ENCODE measurements at regions not wholly inside any gene's neighbourhood (a gene's known extent, or its start where the extent isn't known, plus 50 kb on each side); places are given as distances from the start of the nearest gene placed in this dataset.

GRCh38 chr2:9077691-9078090 is 74.2 kb upstream of the MBOAT2 start:
- Histone ChIP-seq H3K9me3 (ENCODE audit: low read length) (no peaks in the 10 kb centered on the region), H3K36me3 (ENCODE audit: insufficient read depth, low read length) (no peaks in the 10 kb centered on the region), H3K4me1 (ENCODE audit: insufficient read depth, low read length) (no peaks in the 10 kb centered on the region), H3K27me3 (ENCODE audit: insufficient read depth, low read length, poor library complexity, severe bottlenecking) (no peaks in the 10 kb centered on the region), H3K27ac (ENCODE audit: low read depth, low read length) (no peak overlapping the region), H3K4me3 (ENCODE audit: low read length) (no peak overlapping the region)
- no peak overlapping the region for H3K4me3 Mint-ChIP-seq
- H3K4me1 Mint-ChIP-seq, result no peaks in the 10 kb centered on the region
- ChIA-PET POLR2A (no interaction called here), CTCF (no interaction called here)
- no peak overlapping the region for H3K27ac Mint-ChIP-seq
- H3K36me3 Mint-ChIP-seq, result peaks cover 0 to 3% (median 1%) of the 10 kb centered on the region in 3 donors
- H3K9me3 Mint-ChIP-seq, result peaks cover 0 to 9% (median 8%) of the 10 kb centered on the region in 5 donors
- no peak for DNase-seq
- peaks cover 10 to 19% of the 10 kb centered on the region in 2 donors for H3K27me3 Mint-ChIP-seq

- Mint-ChIP-seq H3K27me3 (peaks cover 16 to 28% of the 10 kb centered on the region in 2 donors), H3K27ac (no peak overlapping the region), H3K9me3 (peaks cover 0 to 7% (median 5%) of the 10 kb centered on the region in 5 donors), H3K4me3 (no peak overlapping the region), H3K36me3 (peaks cover 0 to 3% (median 1%) of the 10 kb centered on the region in 3 donors), H3K4me1 (no peaks in the 10 kb centered on the region)
- CTCF ChIA-PET, result no interaction called here
- Histone ChIP-seq H3K9me3 (ENCODE audit: low read length) (no peaks in the 10 kb centered on the region), H3K27ac (ENCODE audit: low read depth, low read length) (no peak overlapping the region), H3K27me3 (ENCODE audit: insufficient read depth, low read length, poor library complexity, severe bottlenecking) (no peaks in the 10 kb centered on the region), H3K4me1 (ENCODE audit: insufficient read depth, low read length) (no peaks in the 10 kb centered on the region), H3K36me3 (ENCODE audit: insufficient read depth, low read length) (no peaks in the 10 kb centered on the region), H3K4me3 (ENCODE audit: low read length) (no peak overlapping the region)
- POLR2A ChIA-PET, result no interaction called here
- DNase-seq, result no peak
Measured at GRCh38 chr2:9076755-9077154, 73.3 kb upstream of the MBOAT2 start.

DNA sequence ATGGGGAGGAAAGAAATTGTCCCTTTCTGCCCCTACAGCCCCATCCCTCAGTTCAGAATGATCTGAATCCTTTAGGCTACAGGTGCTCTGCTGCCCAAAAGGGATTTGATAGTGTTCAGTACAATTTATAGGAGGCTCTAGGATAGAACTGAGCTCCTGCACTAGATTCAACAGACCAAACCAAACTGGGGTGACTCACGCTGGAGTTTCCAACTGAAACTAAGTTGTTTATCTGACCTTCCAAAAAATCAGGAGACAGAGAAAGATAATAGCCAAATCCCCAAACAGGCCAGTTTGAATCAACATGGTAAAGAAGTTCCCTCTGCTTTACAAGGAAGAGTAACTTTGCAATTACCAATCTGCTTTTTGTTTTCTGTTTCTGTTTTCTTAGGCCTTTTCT is 72.7 kb upstream of the MBOAT2 start:
- no peaks in the 10 kb centered on the region for H3K36me3 ChIP-seq (ENCODE audit: insufficient read depth, low read length)
- H3K9me3 ChIP-seq (ENCODE audit: low read length), result no peaks in the 10 kb centered on the region
- CTCF ChIA-PET, result no interaction called here
- Mint-ChIP-seq H3K27ac (no peak overlapping the region), H3K27me3 (peaks cover 15 to 32% of the 10 kb centered on the region in 2 donors), H3K4me1 (no peaks in the 10 kb centered on the region), H3K36me3 (peaks cover 0 to 3% (median 1%) of the 10 kb centered on the region in 3 donors), H3K9me3 (peaks cover 0 to 2% (median 0%) of the 10 kb centered on the region in 5 donors), H3K4me3 (no peak overlapping the region)
- no peak for DNase-seq
- POLR2A ChIA-PET, result no interaction called here
- no peaks in the 10 kb centered on the region for H3K27me3 ChIP-seq (ENCODE audit: insufficient read depth, low read length, poor library complexity, severe bottlenecking)
- H3K4me1 ChIP-seq (ENCODE audit: insufficient read depth, low read length), result no peaks in the 10 kb centered on the region
- H3K27ac ChIP-seq (ENCODE audit: low read depth, low read length), result no peak overlapping the region
- H3K4me3 ChIP-seq (ENCODE audit: low read length), result no peak overlapping the region

- H3K27me3 Mint-ChIP-seq, result peaks cover 27 to 39% of the 10 kb centered on the region in 2 donors
- H3K36me3 ChIP-seq (ENCODE audit: insufficient read depth, low read length), result no peaks in the 10 kb centered on the region
- CTCF ChIA-PET, result no interaction called here
Measured at GRCh38 chr2:9074930-9075329, 71.4 kb upstream of the MBOAT2 start.

DNA sequence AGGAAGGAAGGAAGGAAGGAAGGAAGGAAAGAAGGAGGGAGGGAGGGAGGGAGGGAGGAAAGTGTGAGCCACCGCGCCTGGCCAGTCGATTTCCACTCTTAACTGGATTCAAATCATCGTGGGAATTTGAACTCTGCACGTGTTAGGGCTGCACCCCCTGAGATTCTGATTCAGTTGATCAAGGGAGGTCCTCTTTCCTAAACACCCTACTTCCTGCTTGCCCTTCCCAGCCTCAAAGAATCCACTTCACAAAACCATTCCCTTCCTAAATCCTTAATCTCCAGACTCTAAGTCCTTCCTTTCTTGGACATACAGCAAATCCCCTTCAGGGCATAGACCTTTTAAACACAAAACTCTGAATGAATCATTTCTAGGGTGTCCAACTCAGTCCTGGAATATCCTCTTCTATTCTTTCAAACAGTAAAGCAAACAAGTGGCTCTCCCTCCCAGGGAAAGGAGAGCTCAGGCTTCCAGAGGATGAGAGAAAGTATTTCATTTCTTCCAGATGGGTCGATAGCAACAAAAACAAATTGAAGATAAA is 68.2 kb upstream of the MBOAT2 start:
- no peaks in the 10 kb centered on the region for H3K4me1 Mint-ChIP-seq
- H3K27me3 Mint-ChIP-seq, result peaks cover 38 to 49% of the 10 kb centered on the region in 2 donors
- peaks cover 0 to 11% (median 0%) of the 10 kb centered on the region in 3 donors for H3K36me3 Mint-ChIP-seq
- no peaks in the 10 kb centered on the region for H3K27me3 ChIP-seq (ENCODE audit: insufficient read depth, low read length, poor library complexity, severe bottlenecking)
- H3K4me3 Mint-ChIP-seq, result no peak overlapping the region
- no peak overlapping the region for H3K4me3 ChIP-seq (ENCODE audit: low read length)
- no peak overlapping the region for H3K27ac ChIP-seq (ENCODE audit: low read depth, low read length)
- no peaks in the 10 kb centered on the region for H3K9me3 ChIP-seq (ENCODE audit: low read length)
- no peaks in the 10 kb centered on the region for H3K36me3 ChIP-seq (ENCODE audit: insufficient read depth, low read length)
- H3K27ac Mint-ChIP-seq, result no peak overlapping the region
- ChIA-PET POLR2A (no interaction called here), CTCF (interaction anchor here (1.4 kb wide), 1 partner anchor 9 kb away, joined by 3 read pairs; no protein-coding TSS in a partner anchor)
- peaks cover 10 to 19% (median 15%) of the 10 kb centered on the region in 5 donors for H3K9me3 Mint-ChIP-seq
- DNase-seq, result no peak
- no peaks in the 10 kb centered on the region for H3K4me1 ChIP-seq (ENCODE audit: insufficient read depth, low read length)

More at GRCh38 chr2:9074930-9075329, 71.4 kb upstream of the MBOAT2 start:
- no peaks in the 10 kb centered on the region for H3K9me3 ChIP-seq (ENCODE audit: low read length)
- H3K4me1 ChIP-seq (ENCODE audit: insufficient read depth, low read length), result no peaks in the 10 kb centered on the region
- no peak overlapping the region for H3K4me3 ChIP-seq (ENCODE audit: low read length)
- no peaks in the 10 kb centered on the region for H3K27me3 ChIP-seq (ENCODE audit: insufficient read depth, low read length, poor library complexity, severe bottlenecking)
- POLR2A ChIA-PET, result no interaction called here
- no peak overlapping the region for H3K27ac Mint-ChIP-seq
- H3K27ac ChIP-seq (ENCODE audit: low read depth, low read length), result no peak overlapping the region
- H3K4me3 Mint-ChIP-seq, result no peak overlapping the region
- no peaks in the 10 kb centered on the region for H3K4me1 Mint-ChIP-seq
- peaks cover 0 to 3% (median 1%) of the 10 kb centered on the region in 3 donors for H3K36me3 Mint-ChIP-seq
- peaks cover 0 to 2% (median 0%) of the 10 kb centered on the region in 5 donors for H3K9me3 Mint-ChIP-seq
- no peak for DNase-seq

DNA sequence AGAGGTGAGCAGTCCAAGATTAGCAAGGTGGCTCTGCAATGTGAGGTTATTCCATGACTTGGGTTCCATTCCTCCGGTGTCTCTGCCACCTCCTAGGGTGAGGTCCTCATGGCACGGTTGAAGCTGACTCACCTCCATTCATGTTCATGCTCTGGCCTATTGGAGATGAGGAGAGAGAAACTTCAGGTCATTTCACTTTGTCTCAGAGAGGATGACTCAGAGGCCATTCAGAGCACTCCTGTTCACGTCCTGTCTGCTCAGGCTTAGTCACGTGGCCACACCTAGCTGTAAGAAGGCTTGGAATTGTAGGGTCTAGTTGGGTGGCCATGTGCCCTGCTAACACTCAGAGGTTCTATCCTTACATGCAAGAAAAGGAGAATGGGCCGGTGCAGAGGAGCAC is 67.5 kb upstream of the MBOAT2 start:
- H3K27ac Mint-ChIP-seq, result no peak overlapping the region
- H3K27me3 Mint-ChIP-seq, result peaks cover 38 to 49% of the 10 kb centered on the region in 2 donors
- CTCF ChIA-PET, result no interaction called here
- H3K27me3 ChIP-seq (ENCODE audit: insufficient read depth, low read length, poor library complexity, severe bottlenecking), result no peaks in the 10 kb centered on the region
- DNase-seq, result no peak
- H3K4me3 Mint-ChIP-seq, result no peak overlapping the region
- POLR2A ChIA-PET, result no interaction called here
- H3K4me1 Mint-ChIP-seq, result no peaks in the 10 kb centered on the region
- no peak overlapping the region for H3K27ac ChIP-seq (ENCODE audit: low read depth, low read length)
- peaks cover 14 to 25% (median 22%) of the 10 kb centered on the region in 5 donors for H3K9me3 Mint-ChIP-seq
- H3K36me3 ChIP-seq (ENCODE audit: insufficient read depth, low read length), result no peaks in the 10 kb centered on the region
- H3K36me3 Mint-ChIP-seq, result peaks cover 0 to 11% (median 1%) of the 10 kb centered on the region in 3 donors
- H3K4me3 ChIP-seq (ENCODE audit: low read length), result no peak overlapping the region
- no peaks in the 10 kb centered on the region for H3K9me3 ChIP-seq (ENCODE audit: low read length)
- H3K4me1 ChIP-seq (ENCODE audit: insufficient read depth, low read length), result no peaks in the 10 kb centered on the region

GRCh38 chr2:9069543-9069942 is 66.1 kb upstream of the MBOAT2 start:
- H3K9me3 ChIP-seq (ENCODE audit: low read length), result no peaks in the 10 kb centered on the region
- H3K4me1 ChIP-seq (ENCODE audit: insufficient read depth, low read length), result no peaks in the 10 kb centered on the region
- Mint-ChIP-seq H3K4me1 (no peaks in the 10 kb centered on the region), H3K9me3 (peaks cover 18 to 39% (median 32%) of the 10 kb centered on the region in 5 donors), H3K27me3 (peaks cover 38 to 53% of the 10 kb centered on the region in 2 donors), H3K27ac (no peak overlapping the region), H3K4me3 (no peak overlapping the region), H3K36me3 (peaks cover 0 to 18% (median 1%) of the 10 kb centered on the region in 3 donors)
- no peaks in the 10 kb centered on the region for H3K27me3 ChIP-seq (ENCODE audit: insufficient read depth, low read length, poor library complexity, severe bottlenecking)
- H3K4me3 ChIP-seq (ENCODE audit: low read length), result no peak overlapping the region
- DNase-seq, result no peak
- ChIA-PET POLR2A (no interaction called here), CTCF (no interaction called here)
- no peaks in the 10 kb centered on the region for H3K36me3 ChIP-seq (ENCODE audit: insufficient read depth, low read length)
- no peak overlapping the region for H3K27ac ChIP-seq (ENCODE audit: low read depth, low read length)

DNA sequence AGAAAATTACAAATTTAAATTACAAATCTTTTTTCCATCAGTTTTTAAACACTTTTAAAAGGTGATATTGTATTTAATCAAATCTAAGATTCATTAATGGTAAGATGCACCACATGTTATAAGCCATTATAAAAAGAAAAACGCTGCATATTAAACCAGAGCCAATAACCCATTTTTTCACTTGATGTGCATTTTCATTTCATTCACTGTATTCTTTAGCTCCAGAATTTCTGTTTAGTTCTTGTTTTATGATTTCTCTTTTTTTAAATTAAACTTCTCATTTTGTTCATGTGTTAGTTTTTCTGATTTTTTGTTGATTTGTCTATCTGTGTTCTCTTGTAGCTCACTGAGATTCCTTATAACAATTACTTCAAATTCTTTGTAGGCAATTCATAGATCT is 62.4 kb upstream of the MBOAT2 start:
- no peak overlapping the region for H3K4me3 ChIP-seq (ENCODE audit: low read length)
- H3K36me3 ChIP-seq (ENCODE audit: insufficient read depth, low read length), result no peaks in the 10 kb centered on the region
- POLR2A ChIA-PET, result no interaction called here
- Mint-ChIP-seq H3K36me3 (peaks cover 0 to 18% (median 3%) of the 10 kb centered on the region in 3 donors), H3K4me3 (no peak overlapping the region), H3K4me1 (no peaks in the 10 kb centered on the region), H3K9me3 (peaks cover 20 to 43% (median 35%) of the 10 kb centered on the region in 5 donors), H3K27me3 (peaks cover 26 to 48% of the 10 kb centered on the region in 2 donors), H3K27ac (no peak overlapping the region)
- no peak for DNase-seq
- H3K9me3 ChIP-seq (ENCODE audit: low read length), result no peaks in the 10 kb centered on the region
- no peaks in the 10 kb centered on the region for H3K4me1 ChIP-seq (ENCODE audit: insufficient read depth, low read length)
- CTCF ChIA-PET, result no interaction called here
- H3K27me3 ChIP-seq (ENCODE audit: insufficient read depth, low read length, poor library complexity, severe bottlenecking), result no peaks in the 10 kb centered on the region
- H3K27ac ChIP-seq (ENCODE audit: low read depth, low read length), result no peak overlapping the region

Measured in CD8-positive, alpha-beta memory T cell (primary cell).